ENCODE measurements at regions not wholly inside any gene's neighbourhood (a gene's known extent, or its start where the extent isn't known, plus 50 kb on each side); places are given as distances from the start of the nearest gene placed in this dataset.
"Not testable (repeated sequence)": the region's sequence is repeated elsewhere in the genome, so short reads cannot be mapped to it uniquely, and the experiment has no call there.

- H3K4ac ChIP-seq (ENCODE audit: low read length); H4K91ac ChIP-seq (ENCODE audit: low read depth, low read length, poor library complexity); H3K4me3 ChIP-seq (ENCODE audit: low read length in 2 of 2); H2AFZ ChIP-seq (ENCODE audit: low read length); H3K36me3 ChIP-seq (replicated peaks in 1 of 2; ENCODE audit: control insufficient read depth in 2 of 2, insufficient read depth in 2 of 2, low read length in 2 of 2); H3K79me1 ChIP-seq (ENCODE audit: low read depth, low read length); H2BK12ac ChIP-seq (ENCODE audit: low read length); H3K14ac ChIP-seq (ENCODE audit: low read length); H2BK15ac ChIP-seq (ENCODE audit: low read length); H3K9ac ChIP-seq (ENCODE audit: low read depth, low read length, poor library complexity); H3K27me3 ChIP-seq (ENCODE audit: control insufficient read depth in 3 of 3, insufficient read depth in 3 of 3, low read depth in 1 of 3, low read length in 3 of 3); H3K9me3 ChIP-seq (replicated peaks in 1 of 2; ENCODE audit: control insufficient read depth in 2 of 2, insufficient read depth in 1 of 2, low read depth in 1 of 2, low read length in 2 of 2); H2BK120ac ChIP-seq (ENCODE audit: low read depth, low read length); H4K8ac ChIP-seq (ENCODE audit: low read depth, low read length); H3K4me1 ChIP-seq (ENCODE audit: control insufficient read depth in 2 of 2, insufficient read depth in 1 of 2, low read depth in 1 of 2, low read length in 2 of 2); H2BK5ac ChIP-seq (ENCODE audit: low read length); H3K23ac ChIP-seq (ENCODE audit: low read depth, low read length, poor library complexity); H3K4me2 ChIP-seq (ENCODE audit: insufficient read depth, low read length, poor library complexity, severe bottlenecking); H2AK5ac ChIP-seq (ENCODE audit: low read depth, low read length): not testable (repeated sequence)
- WGBS, 2 donors (ENCODE audit: extremely low coverage in 2 of 2, insufficient read length in 2 of 2, insufficient replicate concordance in 1 of 2), result no CpG with 5 or more reads among the region's 8 CpGs
- peak; percentile 37 for DNase-seq (ENCODE audit: low spot score)
- H3K18ac ChIP-seq (ENCODE audit: low read length), result peak overlapping the region; percentile 41
- H3K27ac ChIP-seq (replicated peaks; ENCODE audit: low read length), result peak overlapping the region; percentile 70
Observed at GRCh38 chr17:55939181-55939810, 188.4 kb downstream of the PCTP start.

GRCh38 chr17:55959756-55960155 is 193.5 kb upstream of the ANKFN1 start:
- H3K18ac ChIP-seq (ENCODE audit: low read length), result no peak overlapping the region

DNA sequence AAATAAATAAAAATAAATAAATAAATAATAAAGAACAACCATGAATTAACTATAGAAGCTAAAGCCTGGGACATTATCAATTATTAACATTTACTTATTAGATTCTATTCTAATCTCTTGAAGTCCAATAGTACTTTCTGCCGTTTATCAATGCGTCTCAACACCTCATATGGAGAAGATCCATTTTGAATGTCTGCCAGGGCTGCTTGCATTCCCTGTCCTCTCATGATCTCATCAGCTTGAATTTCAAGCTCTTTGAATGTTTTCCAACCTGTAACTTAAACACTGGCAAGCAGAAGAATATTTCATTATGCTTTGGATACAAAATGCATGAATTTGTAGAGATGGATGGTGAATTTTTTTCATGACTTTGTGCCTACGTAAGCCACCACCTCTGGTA is 191.9 kb upstream of the ANKFN1 start:
- no peak overlapping the region for H3K23ac ChIP-seq (ENCODE audit: low read depth, low read length, poor library complexity)
- no peak overlapping the region for H4K91ac ChIP-seq (ENCODE audit: low read depth, low read length, poor library complexity)
- WGBS, 2 donors (ENCODE audit: extremely low coverage in 2 of 2, insufficient read length in 2 of 2, insufficient replicate concordance in 1 of 2), result no CpG with 5 or more reads among the region's 3 CpGs
- H3K9ac ChIP-seq (ENCODE audit: low read depth, low read length, poor library complexity), result no peak overlapping the region
- H3K36me3 ChIP-seq (replicated peaks in 1 of 2; ENCODE audit: control insufficient read depth in 2 of 2, insufficient read depth in 2 of 2, low read length in 2 of 2), result no peaks in the 10 kb centered on the region
- H2AFZ ChIP-seq (ENCODE audit: low read length), result no peak overlapping the region
- H2BK15ac ChIP-seq (ENCODE audit: low read length), result no peak overlapping the region
- H2BK12ac ChIP-seq (ENCODE audit: low read length), result no peak overlapping the region
- H3K18ac ChIP-seq (ENCODE audit: low read length), result no peak overlapping the region
- no peaks in the 10 kb centered on the region for H3K4me1 ChIP-seq (ENCODE audit: control insufficient read depth in 2 of 2, insufficient read depth in 1 of 2, low read depth in 1 of 2, low read length in 2 of 2)
- no peaks in the 10 kb centered on the region for H3K9me3 ChIP-seq (replicated peaks in 1 of 2; ENCODE audit: control insufficient read depth in 2 of 2, insufficient read depth in 1 of 2, low read depth in 1 of 2, low read length in 2 of 2)
- DNase-seq (ENCODE audit: low spot score), result no peak
- no peaks in the 10 kb centered on the region for H3K27me3 ChIP-seq (ENCODE audit: control insufficient read depth in 3 of 3, insufficient read depth in 3 of 3, low read depth in 1 of 3, low read length in 3 of 3)
- no peak overlapping the region for H3K4me2 ChIP-seq (ENCODE audit: insufficient read depth, low read length, poor library complexity, severe bottlenecking)
- H4K8ac ChIP-seq (ENCODE audit: low read depth, low read length), result no peak overlapping the region
- no peak overlapping the region for H2BK120ac ChIP-seq (ENCODE audit: low read depth, low read length)
- H3K4ac ChIP-seq (ENCODE audit: low read length), result no peak overlapping the region
- H2BK5ac ChIP-seq (ENCODE audit: low read length), result no peak overlapping the region
- no peak overlapping the region for H3K14ac ChIP-seq (ENCODE audit: low read length)
- H3K4me3 ChIP-seq (ENCODE audit: low read length in 2 of 2), result no peak overlapping the region
- H2AK5ac ChIP-seq (ENCODE audit: low read depth, low read length), result no peak overlapping the region
- H3K79me1 ChIP-seq (ENCODE audit: low read depth, low read length), result no peaks in the 10 kb centered on the region
- H3K27ac ChIP-seq (replicated peaks; ENCODE audit: low read length), result no peak overlapping the region

More at GRCh38 chr17:55959756-55960155, 193.5 kb upstream of the ANKFN1 start:
- no peak for DNase-seq (ENCODE audit: low spot score)
- H3K36me3 ChIP-seq (replicated peaks in 1 of 2; ENCODE audit: control insufficient read depth in 2 of 2, insufficient read depth in 2 of 2, low read length in 2 of 2), result no peaks in the 10 kb centered on the region
- no peak overlapping the region for H2BK15ac ChIP-seq (ENCODE audit: low read length)
- no peak overlapping the region for H4K8ac ChIP-seq (ENCODE audit: low read depth, low read length)
- H2BK5ac ChIP-seq (ENCODE audit: low read length), result no peak overlapping the region
- no peaks in the 10 kb centered on the region for H3K9me3 ChIP-seq (replicated peaks in 1 of 2; ENCODE audit: control insufficient read depth in 2 of 2, insufficient read depth in 1 of 2, low read depth in 1 of 2, low read length in 2 of 2)
- H3K14ac ChIP-seq (ENCODE audit: low read length), result no peak overlapping the region
- H3K4ac ChIP-seq (ENCODE audit: low read length), result no peak overlapping the region
- H3K4me2 ChIP-seq (ENCODE audit: insufficient read depth, low read length, poor library complexity, severe bottlenecking), result no peak overlapping the region
- H3K23ac ChIP-seq (ENCODE audit: low read depth, low read length, poor library complexity), result no peak overlapping the region
- H3K4me1 ChIP-seq (ENCODE audit: control insufficient read depth in 2 of 2, insufficient read depth in 1 of 2, low read depth in 1 of 2, low read length in 2 of 2), result no peaks in the 10 kb centered on the region
- no peak overlapping the region for H4K91ac ChIP-seq (ENCODE audit: low read depth, low read length, poor library complexity)
- no peak overlapping the region for H3K4me3 ChIP-seq (ENCODE audit: low read length in 2 of 2)
- H3K27ac ChIP-seq (replicated peaks; ENCODE audit: low read length), result no peak overlapping the region
- no peak overlapping the region for H2AFZ ChIP-seq (ENCODE audit: low read length)
- 80% methylated on average over 1 of the region's 5 CpGs; no CpG with 5 or more reads in 1 of the 2 donors for WGBS, 2 donors (ENCODE audit: extremely low coverage in 2 of 2, insufficient read length in 2 of 2, insufficient replicate concordance in 1 of 2)
- no peak overlapping the region for H3K9ac ChIP-seq (ENCODE audit: low read depth, low read length, poor library complexity)
- H2AK5ac ChIP-seq (ENCODE audit: low read depth, low read length), result no peak overlapping the region
- H3K79me1 ChIP-seq (ENCODE audit: low read depth, low read length), result no peaks in the 10 kb centered on the region
- H2BK120ac ChIP-seq (ENCODE audit: low read depth, low read length), result no peak overlapping the region
- no peaks in the 10 kb centered on the region for H3K27me3 ChIP-seq (ENCODE audit: control insufficient read depth in 3 of 3, insufficient read depth in 3 of 3, low read depth in 1 of 3, low read length in 3 of 3)
- H2BK12ac ChIP-seq (ENCODE audit: low read length), result no peak overlapping the region

GRCh38 chr17:55962951-55963401 is 190.3 kb upstream of the ANKFN1 start:
- Histone ChIP-seq H3K4me2 (ENCODE audit: insufficient read depth, low read length, poor library complexity, severe bottlenecking) (no peak overlapping the region), H2BK5ac (ENCODE audit: low read length) (no peak overlapping the region), H3K79me1 (ENCODE audit: low read depth, low read length) (no peaks in the 10 kb centered on the region), H3K18ac (ENCODE audit: low read length) (peak overlapping the region; percentile 22), H2BK120ac (ENCODE audit: low read depth, low read length) (no peak overlapping the region), H3K27me3 (ENCODE audit: control insufficient read depth in 3 of 3, insufficient read depth in 3 of 3, low read depth in 1 of 3, low read length in 3 of 3) (no peaks in the 10 kb centered on the region), H4K91ac (ENCODE audit: low read depth, low read length, poor library complexity) (no peak overlapping the region), H2AFZ (ENCODE audit: low read length) (no peak overlapping the region), H3K9ac (ENCODE audit: low read depth, low read length, poor library complexity) (no peak overlapping the region), H4K8ac (ENCODE audit: low read depth, low read length) (no peak overlapping the region), H3K23ac (ENCODE audit: low read depth, low read length, poor library complexity) (no peak overlapping the region), H3K4me1 (ENCODE audit: control insufficient read depth in 2 of 2, insufficient read depth in 1 of 2, low read depth in 1 of 2, low read length in 2 of 2) (no peaks in the 10 kb centered on the region), H3K4ac (ENCODE audit: low read length) (no peak overlapping the region), H3K9me3 (replicated peaks in 1 of 2; ENCODE audit: control insufficient read depth in 2 of 2, insufficient read depth in 1 of 2, low read depth in 1 of 2, low read length in 2 of 2) (no peaks in the 10 kb centered on the region), H3K4me3 (ENCODE audit: low read length in 2 of 2) (no peak overlapping the region), H3K27ac (replicated peaks; ENCODE audit: low read length) (no peak overlapping the region), H2BK15ac (ENCODE audit: low read length) (no peak overlapping the region), H2BK12ac (ENCODE audit: low read length) (no peak overlapping the region), H3K36me3 (replicated peaks in 1 of 2; ENCODE audit: control insufficient read depth in 2 of 2, insufficient read depth in 2 of 2, low read length in 2 of 2) (no peaks in the 10 kb centered on the region), H2AK5ac (ENCODE audit: low read depth, low read length) (no peak overlapping the region), H3K14ac (ENCODE audit: low read length) (no peak overlapping the region)
- no CpG with 5 or more reads among the region's 6 CpGs for WGBS, 2 donors (ENCODE audit: extremely low coverage in 2 of 2, insufficient read length in 2 of 2, insufficient replicate concordance in 1 of 2)
- DNase-seq (ENCODE audit: low spot score), result no peak

All from neuronal stem cell (in vitro differentiated cells).